ENCODE measurements at regions not wholly inside any gene's neighbourhood (a gene's known extent, or its start where the extent isn't known, plus 50 kb on each side); places are given as distances from the start of the nearest gene placed in this dataset.

GRCh38 chr2:22691666-22692065, 693.3 kb upstream of the KLHL29 start:
- no peak overlapping the region for H3K4me2 ChIP-seq (ENCODE audit: low read depth, low read length)
- no peak overlapping the region for H3K14ac ChIP-seq (replicated peaks; ENCODE audit: low read depth, low read length)
- H2BK15ac ChIP-seq (ENCODE audit: low read depth, low read length): no peak overlapping the region
- H3K23ac ChIP-seq (ENCODE audit: low read depth, low read length): no peak overlapping the region
- no peaks in the 10 kb centered on the region for H3K4me1 ChIP-seq (ENCODE audit: control insufficient read depth, insufficient read depth, low read length)
- TF ChIP-seq FOS (IDR thresholded peaks at IDR 0.05; ENCODE audit: low read depth, low read length) (no peak), USF2 (IDR thresholded peaks at IDR 0.05; ENCODE audit: low read depth, low read length) (no peak), RCOR1 (IDR thresholded peaks at IDR 0.05; ENCODE audit: insufficient replicate concordance, low read length) (no peak), CTCF (conservative IDR thresholded peaks at IDR 0.05; ENCODE audit: low read depth, low read length) (no peak), NFE2L2 (IDR thresholded peaks at IDR 0.05; ENCODE audit: low read depth, low read length) (no peak), MXI1 (IDR thresholded peaks at IDR 0.05; ENCODE audit: borderline replicate concordance, low read depth, low read length) (no peak), MAZ (IDR thresholded peaks at IDR 0.05; ENCODE audit: borderline replicate concordance, low read depth, low read length) (no peak)
- no peak overlapping the region for H2AFZ ChIP-seq (replicated peaks; ENCODE audit: low read length, poor library complexity)
- H3K4me3 ChIP-seq (ENCODE audit: insufficient read depth, low read depth, low read length): no peak overlapping the region
- H3K18ac ChIP-seq (ENCODE audit: low read depth, low read length): no peak overlapping the region
- no peak overlapping the region for H2BK120ac ChIP-seq (ENCODE audit: low read depth, low read length)
- no peak for DNase-seq
- POLR2A ChIA-PET (ENCODE audit: unreplicated experiment): no interaction called here
- H2AK5ac ChIP-seq (ENCODE audit: low read depth, low read length): no peak overlapping the region
- no peaks in the 10 kb centered on the region for H3K27me3 ChIP-seq (ENCODE audit: control insufficient read depth, insufficient read depth, low read length)
- no peak overlapping the region for H3K4ac ChIP-seq (ENCODE audit: low read depth, low read length)
- no peaks in the 10 kb centered on the region for H3K79me1 ChIP-seq (ENCODE audit: low read depth in 1 of 2, low read length in 2 of 2)
- intact Hi-C loops (cut with micrococcal nuclease) (no loop called here), in situ Hi-C loops (cut with MboI; ENCODE audit: low sequenced_read_pairs) (no loop called here), dilution Hi-C loops (cut with HindIII; ENCODE audit: low sequenced_read_pairs, unreplicated experiment) (no loop called here)
- peaks cover 6% of the 10 kb centered on the region; the same call in 1 of the 2 replicates for H3K9me3 ChIP-seq (ENCODE audit: control insufficient read depth, insufficient read depth, low read length)
- ATAC-seq (ENCODE audit: low read depth): no peak
- H3K56ac ChIP-seq (ENCODE audit: extremely low read depth, insufficient read depth, low read length): no peak overlapping the region
- CTCF ChIA-PET: no interaction called here
- H2BK5ac ChIP-seq (ENCODE audit: low read depth, low read length, poor library complexity, severe bottlenecking): no peak overlapping the region
- H4K5ac ChIP-seq (ENCODE audit: low read depth, low read length): no peak overlapping the region
- no peak overlapping the region for H3K9ac ChIP-seq (ENCODE audit: low read depth, low read length)
- BruUV-seq (replicated peaks): no TSS peak
- no peak overlapping the region for H4K91ac ChIP-seq (ENCODE audit: insufficient read depth, low read depth, low read length)
- H4K8ac ChIP-seq (ENCODE audit: low read depth in 2 of 2, low read length in 2 of 2): no peak overlapping the region
- H2BK20ac ChIP-seq (ENCODE audit: low read depth, low read length): no peak overlapping the region
- no peak overlapping the region for H3K27ac ChIP-seq (ENCODE audit: insufficient read depth, low read length)
- no peaks in the 10 kb centered on the region for H4K20me1 ChIP-seq (ENCODE audit: insufficient read depth, low read length)
- no CpG with 5 or more reads among the region's 5 CpGs for WGBS, 2 experiments (ENCODE audit: extremely low coverage in 2 of 2, insufficient read length in 1 of 2)
- no peaks in the 10 kb centered on the region for H3K36me3 ChIP-seq (ENCODE audit: control insufficient read depth, insufficient read depth, low read length)
- H3K9me1 ChIP-seq (ENCODE audit: insufficient read depth, low read length): no peaks in the 10 kb centered on the region
- H2AK9ac ChIP-seq (replicated peaks; ENCODE audit: low read depth, low read length, poor library complexity): no peak overlapping the region

Measured in IMR-90 (cell line).